ENCODE measurements at regions not wholly inside any gene's neighbourhood (a gene's known extent, or its start where the extent isn't known, plus 50 kb on each side); places are given as distances from the start of the nearest gene placed in this dataset.

GRCh38 chrX:42434458-42435166, 343.4 kb downstream of the PPP1R2C start:
- WGBS (ENCODE audit: insufficient coverage) = 78% methylated on average over 3 of the region's 4 CpGs
- no peaks in the 10 kb centered on the region for H3K4me1 ChIP-seq (ENCODE audit: control insufficient read depth, insufficient read depth, low read length)
- peaks cover 5% of the 10 kb centered on the region for H3K27me3 ChIP-seq (ENCODE audit: control insufficient read depth, insufficient read depth, low read length)
- H3K9me3 ChIP-seq (ENCODE audit: control insufficient read depth, insufficient read depth, low read length) = no peaks in the 10 kb centered on the region
- peak in 1 of 6 donors; percentile 25 for DNase-seq (ENCODE audit: low read depth in 4 of 6, low spot score in 6 of 6)
- H3K27ac ChIP-seq (ENCODE audit: low read depth, low read length) = no peak overlapping the region
- no peaks in the 10 kb centered on the region for H3K36me3 ChIP-seq (ENCODE audit: control insufficient read depth, insufficient read depth, low read length)
- no peak overlapping the region for H3K4me3 ChIP-seq (ENCODE audit: low read depth, low read length)

GRCh38 chrX:42432552-42432951, 345.4 kb downstream of the PPP1R2C start:
- no peaks in the 10 kb centered on the region for H3K9me3 ChIP-seq (ENCODE audit: control insufficient read depth, insufficient read depth, low read length)
- no peaks in the 10 kb centered on the region for H3K4me1 ChIP-seq (ENCODE audit: control insufficient read depth, insufficient read depth, low read length)
- H3K4me3 ChIP-seq (ENCODE audit: low read depth, low read length) = no peak overlapping the region
- DNase-seq (ENCODE audit: low read depth in 4 of 6, low spot score in 6 of 6) = no peak
- no CpG with 5 or more reads among the region's 2 CpGs for WGBS (ENCODE audit: insufficient coverage)
- H3K27ac ChIP-seq (ENCODE audit: low read depth, low read length) = no peak overlapping the region
- no peaks in the 10 kb centered on the region for H3K36me3 ChIP-seq (ENCODE audit: control insufficient read depth, insufficient read depth, low read length)
- H3K27me3 ChIP-seq (ENCODE audit: control insufficient read depth, insufficient read depth, low read length) = peaks cover 5% of the 10 kb centered on the region

- no CpG with 5 or more reads among the region's 4 CpGs for WGBS (ENCODE audit: insufficient coverage)
- Histone ChIP-seq H3K27me3 (ENCODE audit: control insufficient read depth, insufficient read depth, low read length) (no peaks in the 10 kb centered on the region), H3K36me3 (ENCODE audit: control insufficient read depth, insufficient read depth, low read length) (no peaks in the 10 kb centered on the region), H3K4me1 (ENCODE audit: control insufficient read depth, insufficient read depth, low read length) (no peaks in the 10 kb centered on the region), H3K27ac (ENCODE audit: low read depth, low read length) (no peak overlapping the region), H3K4me3 (ENCODE audit: low read depth, low read length) (no peak overlapping the region), H3K9me3 (ENCODE audit: control insufficient read depth, insufficient read depth, low read length) (no peaks in the 10 kb centered on the region)
- no peak for DNase-seq (ENCODE audit: low read depth in 4 of 6, low spot score in 6 of 6)
Measured at GRCh38 chrX:42422961-42423360, 355.0 kb downstream of the PPP1R2C start.

- WGBS (ENCODE audit: insufficient coverage) = 60% methylated on average over 1 of the region's 4 CpGs
- Histone ChIP-seq H3K27ac (ENCODE audit: low read depth, low read length) (no peak overlapping the region), H3K36me3 (ENCODE audit: control insufficient read depth, insufficient read depth, low read length) (no peaks in the 10 kb centered on the region), H3K9me3 (ENCODE audit: control insufficient read depth, insufficient read depth, low read length) (no peaks in the 10 kb centered on the region), H3K4me1 (ENCODE audit: control insufficient read depth, insufficient read depth, low read length) (no peaks in the 10 kb centered on the region), H3K27me3 (ENCODE audit: control insufficient read depth, insufficient read depth, low read length) (peaks cover 2% of the 10 kb centered on the region), H3K4me3 (ENCODE audit: low read depth, low read length) (no peak overlapping the region)
- DNase-seq (ENCODE audit: low read depth in 4 of 6, low spot score in 6 of 6) = no peak
Measured at GRCh38 chrX:42420426-42420825, 357.5 kb downstream of the PPP1R2C start.

- 68% methylated on average over 2 of the region's 2 CpGs for WGBS (ENCODE audit: insufficient coverage)
- H3K27me3 ChIP-seq (ENCODE audit: control insufficient read depth, insufficient read depth, low read length) = peaks cover 2% of the 10 kb centered on the region
- no peaks in the 10 kb centered on the region for H3K9me3 ChIP-seq (ENCODE audit: control insufficient read depth, insufficient read depth, low read length)
- no peaks in the 10 kb centered on the region for H3K36me3 ChIP-seq (ENCODE audit: control insufficient read depth, insufficient read depth, low read length)
- H3K4me3 ChIP-seq (ENCODE audit: low read depth, low read length) = no peak overlapping the region
- H3K27ac ChIP-seq (ENCODE audit: low read depth, low read length) = no peak overlapping the region
- H3K4me1 ChIP-seq (ENCODE audit: control insufficient read depth, insufficient read depth, low read length) = no peaks in the 10 kb centered on the region
- DNase-seq (ENCODE audit: low read depth in 4 of 6, low spot score in 6 of 6) = no peak
Measured at GRCh38 chrX:42415636-42416035, 362.3 kb downstream of the PPP1R2C start.

GRCh38 chrX:42414057-42414456, 363.9 kb downstream of the PPP1R2C start:
- no peak for DNase-seq (ENCODE audit: low read depth in 4 of 6, low spot score in 6 of 6)
- no peak overlapping the region for H3K27ac ChIP-seq (ENCODE audit: low read depth, low read length)
- no peaks in the 10 kb centered on the region for H3K4me1 ChIP-seq (ENCODE audit: control insufficient read depth, insufficient read depth, low read length)
- H3K9me3 ChIP-seq (ENCODE audit: control insufficient read depth, insufficient read depth, low read length) = no peaks in the 10 kb centered on the region
- no peak overlapping the region for H3K4me3 ChIP-seq (ENCODE audit: low read depth, low read length)
- 93% methylated on average over 3 of the region's 5 CpGs for WGBS (ENCODE audit: insufficient coverage)
- peaks cover 2% of the 10 kb centered on the region for H3K27me3 ChIP-seq (ENCODE audit: control insufficient read depth, insufficient read depth, low read length)
- H3K36me3 ChIP-seq (ENCODE audit: control insufficient read depth, insufficient read depth, low read length) = no peaks in the 10 kb centered on the region

GRCh38 chrX:42399632-42400024, 378.3 kb downstream of the PPP1R2C start:
- no peaks in the 10 kb centered on the region for H3K27me3 ChIP-seq (ENCODE audit: control insufficient read depth, insufficient read depth, low read length)
- no CpG with 5 or more reads among the region's 2 CpGs for WGBS (ENCODE audit: insufficient coverage)
- no peak overlapping the region for H3K4me3 ChIP-seq (ENCODE audit: low read depth, low read length)
- no peaks in the 10 kb centered on the region for H3K4me1 ChIP-seq (ENCODE audit: control insufficient read depth, insufficient read depth, low read length)
- no peak overlapping the region for H3K27ac ChIP-seq (ENCODE audit: low read depth, low read length)
- H3K9me3 ChIP-seq (ENCODE audit: control insufficient read depth, insufficient read depth, low read length) = no peaks in the 10 kb centered on the region
- no peaks in the 10 kb centered on the region for H3K36me3 ChIP-seq (ENCODE audit: control insufficient read depth, insufficient read depth, low read length)
- no peak for DNase-seq (ENCODE audit: low read depth in 4 of 6, low spot score in 6 of 6)

GRCh38 chrX:42398967-42399631, 378.9 kb downstream of the PPP1R2C start:
- Histone ChIP-seq H3K27me3 (ENCODE audit: control insufficient read depth, insufficient read depth, low read length) (no peaks in the 10 kb centered on the region), H3K4me1 (ENCODE audit: control insufficient read depth, insufficient read depth, low read length) (no peaks in the 10 kb centered on the region), H3K4me3 (ENCODE audit: low read depth, low read length) (no peak overlapping the region), H3K36me3 (ENCODE audit: control insufficient read depth, insufficient read depth, low read length) (no peaks in the 10 kb centered on the region), H3K9me3 (ENCODE audit: control insufficient read depth, insufficient read depth, low read length) (no peaks in the 10 kb centered on the region), H3K27ac (ENCODE audit: low read depth, low read length) (no peak overlapping the region)
- 61% methylated on average over 5 of the region's 8 CpGs for WGBS (ENCODE audit: insufficient coverage)
- DNase-seq (ENCODE audit: low read depth in 4 of 6, low spot score in 6 of 6) = no peak

GRCh38 chrX:42396136-42396535, 381.8 kb downstream of the PPP1R2C start:
- Histone ChIP-seq H3K36me3 (ENCODE audit: control insufficient read depth, insufficient read depth, low read length) (no peaks in the 10 kb centered on the region), H3K4me1 (ENCODE audit: control insufficient read depth, insufficient read depth, low read length) (no peaks in the 10 kb centered on the region), H3K4me3 (ENCODE audit: low read depth, low read length) (no peak overlapping the region), H3K9me3 (ENCODE audit: control insufficient read depth, insufficient read depth, low read length) (no peaks in the 10 kb centered on the region), H3K27ac (ENCODE audit: low read depth, low read length) (no peak overlapping the region), H3K27me3 (ENCODE audit: control insufficient read depth, insufficient read depth, low read length) (no peaks in the 10 kb centered on the region)
- WGBS (ENCODE audit: insufficient coverage) = 85% methylated on average over 3 of the region's 4 CpGs
- no peak for DNase-seq (ENCODE audit: low read depth in 4 of 6, low spot score in 6 of 6)

GRCh38 chrX:42392846-42393245, 385.1 kb downstream of the PPP1R2C start:
- Histone ChIP-seq H3K4me3 (ENCODE audit: low read depth, low read length) (no peak overlapping the region), H3K9me3 (ENCODE audit: control insufficient read depth, insufficient read depth, low read length) (no peaks in the 10 kb centered on the region), H3K36me3 (ENCODE audit: control insufficient read depth, insufficient read depth, low read length) (no peaks in the 10 kb centered on the region), H3K4me1 (ENCODE audit: control insufficient read depth, insufficient read depth, low read length) (no peaks in the 10 kb centered on the region), H3K27me3 (ENCODE audit: control insufficient read depth, insufficient read depth, low read length) (no peaks in the 10 kb centered on the region), H3K27ac (ENCODE audit: low read depth, low read length) (no peak overlapping the region)
- WGBS (ENCODE audit: insufficient coverage) = no CpG with 5 or more reads among the region's 1 CpG
- no peak for DNase-seq (ENCODE audit: low read depth in 4 of 6, low spot score in 6 of 6)

Measured in spinal cord (tissue), 9 donors.